PC-3 (cell line): ENCODE measurements at regions not wholly inside any gene's neighbourhood (a gene's known extent, or its start where the extent isn't known, plus 50 kb on each side); places are given as distances from the start of the nearest gene placed in this dataset.

Experiments
- CTCF ChIP-seq: fragments of 300-600 bp; sonication (generic); conservative IDR thresholded peaks from 2 replicates; pipeline ENCODE4 v1.5.1; 2017; ENCODE audit warnings: antibody characterized with exemption, low read depth, mild to moderate bottlenecking, low read length
- EZH2 ChIP-seq: fragments of 300-600 bp; sonication (generic); IDR thresholded peaks from one replicate; pipeline ENCODE4 v1.6.1; 2017; ENCODE audit warnings: antibody characterized with exemption, mild to moderate bottlenecking, low read length; ENCODE audit not compliant: unreplicated experiment
- EZH2phosphoT487 ChIP-seq: fragments of 300-600 bp; sonication (generic); IDR thresholded peaks from 2 replicates; pipeline ENCODE4 v1.6.1; 2018; ENCODE audit warnings: mild to moderate bottlenecking, antibody characterized with exemption, low read length, borderline replicate concordance

DNA sequence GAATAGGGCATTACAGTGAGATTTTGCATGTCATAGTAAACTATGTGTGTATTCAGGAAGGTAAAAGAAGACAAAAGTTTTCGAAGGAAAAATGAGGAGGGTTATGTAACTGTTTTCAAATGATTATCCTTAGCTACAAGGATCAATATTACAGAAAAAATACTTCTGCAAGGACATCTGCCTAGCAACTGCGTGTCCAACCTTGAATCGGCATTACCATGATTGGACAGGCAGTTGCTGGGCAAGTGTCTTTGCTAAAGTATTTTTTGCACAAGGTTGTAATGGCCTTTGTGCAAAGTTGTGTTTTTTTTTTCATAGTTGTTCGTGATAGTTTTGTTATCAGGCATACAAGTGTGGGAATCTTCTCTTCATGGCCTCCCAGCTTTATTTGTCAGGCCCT, 136.8 kb downstream of the FASLG start:
- TF ChIP-seq CTCF (no peak), EZH2phosphoT487 (no peak), EZH2 (no peak)
